ENCODE measurements at regions not wholly inside any gene's neighbourhood (a gene's known extent, or its start where the extent isn't known, plus 50 kb on each side); places are given as distances from the start of the nearest gene placed in this dataset.

- no peaks in the 10 kb centered on the region for H3K36me3 ChIP-seq (ENCODE audit: control insufficient read depth, insufficient read depth, low read length)
- H3K27me3 ChIP-seq (ENCODE audit: control insufficient read depth, insufficient read depth, low read length): no peaks in the 10 kb centered on the region
- H3K4me3 ChIP-seq (ENCODE audit: low read depth, low read length): no peak overlapping the region
- no peak for DNase-seq (ENCODE audit: low read depth)
- no peak for TF ChIP-seq CTCF (IDR thresholded peaks at IDR 0.05; ENCODE audit: insufficient read depth, low read length, poor library complexity, severe bottlenecking)
Measured at GRCh38 chrX:45630078-45630477, 429.4 kb upstream of the DIPK2B start.

- DNase-seq (ENCODE audit: low read depth): no peak
- Histone ChIP-seq H3K36me3 (ENCODE audit: control insufficient read depth, insufficient read depth, low read length) (no peaks in the 10 kb centered on the region), H3K4me3 (ENCODE audit: low read depth, low read length) (no peak overlapping the region), H3K27me3 (ENCODE audit: control insufficient read depth, insufficient read depth, low read length) (no peaks in the 10 kb centered on the region)
- TF ChIP-seq CTCF (IDR thresholded peaks at IDR 0.05; ENCODE audit: insufficient read depth, low read length, poor library complexity, severe bottlenecking): no peak
Measured at GRCh38 chrX:45628041-45628440, 427.4 kb upstream of the DIPK2B start.

- peak; percentile 73 for DNase-seq (ENCODE audit: low read depth)
- H3K27me3 ChIP-seq (ENCODE audit: control insufficient read depth, insufficient read depth, low read length): no peaks in the 10 kb centered on the region
- no peaks in the 10 kb centered on the region for H3K36me3 ChIP-seq (ENCODE audit: control insufficient read depth, insufficient read depth, low read length)
- TF ChIP-seq CTCF (IDR thresholded peaks at IDR 0.05; ENCODE audit: insufficient read depth, low read length, poor library complexity, severe bottlenecking): no peak
- H3K4me3 ChIP-seq (ENCODE audit: low read depth, low read length): no peak overlapping the region
Measured at GRCh38 chrX:45623266-45623665, 422.6 kb upstream of the DIPK2B start.

- DNase-seq (ENCODE audit: low read depth): no peak
- H3K4me3 ChIP-seq (ENCODE audit: low read depth, low read length): no peak overlapping the region
- TF ChIP-seq CTCF (IDR thresholded peaks at IDR 0.05; ENCODE audit: insufficient read depth, low read length, poor library complexity, severe bottlenecking): no peak
- H3K36me3 ChIP-seq (ENCODE audit: control insufficient read depth, insufficient read depth, low read length): no peaks in the 10 kb centered on the region
- no peaks in the 10 kb centered on the region for H3K27me3 ChIP-seq (ENCODE audit: control insufficient read depth, insufficient read depth, low read length)
Measured at GRCh38 chrX:45622538-45622937, 421.9 kb upstream of the DIPK2B start.

- DNase-seq (ENCODE audit: low read depth): no peak
- H3K4me3 ChIP-seq (ENCODE audit: low read depth, low read length): no peak overlapping the region
- no peaks in the 10 kb centered on the region for H3K27me3 ChIP-seq (ENCODE audit: control insufficient read depth, insufficient read depth, low read length)
- no peak for TF ChIP-seq CTCF (IDR thresholded peaks at IDR 0.05; ENCODE audit: insufficient read depth, low read length, poor library complexity, severe bottlenecking)
- no peaks in the 10 kb centered on the region for H3K36me3 ChIP-seq (ENCODE audit: control insufficient read depth, insufficient read depth, low read length)
Measured at GRCh38 chrX:45622042-45622423, 421.4 kb upstream of the DIPK2B start.

- no peak for TF ChIP-seq CTCF (IDR thresholded peaks at IDR 0.05; ENCODE audit: insufficient read depth, low read length, poor library complexity, severe bottlenecking)
- Histone ChIP-seq H3K27me3 (ENCODE audit: control insufficient read depth, insufficient read depth, low read length) (no peaks in the 10 kb centered on the region), H3K4me3 (ENCODE audit: low read depth, low read length) (no peak overlapping the region), H3K36me3 (ENCODE audit: control insufficient read depth, insufficient read depth, low read length) (no peaks in the 10 kb centered on the region)
- DNase-seq (ENCODE audit: low read depth): peak; percentile 18
Measured at GRCh38 chrX:45621376-45622041, 420.8 kb upstream of the DIPK2B start.

Measured in kidney epithelial cell (primary cell).